ENCODE measurements at regions not wholly inside any gene's neighbourhood (a gene's known extent, or its start where the extent isn't known, plus 50 kb on each side); places are given as distances from the start of the nearest gene placed in this dataset.

- H3K9me3 ChIP-seq = no peaks in the 10 kb centered on the region
- H3K27ac ChIP-seq = no peak overlapping the region
- DNase-seq = no peak
Measured at GRCh38 chr2:228956701-228957474, 314.2 kb downstream of the PID1 start.

DNA sequence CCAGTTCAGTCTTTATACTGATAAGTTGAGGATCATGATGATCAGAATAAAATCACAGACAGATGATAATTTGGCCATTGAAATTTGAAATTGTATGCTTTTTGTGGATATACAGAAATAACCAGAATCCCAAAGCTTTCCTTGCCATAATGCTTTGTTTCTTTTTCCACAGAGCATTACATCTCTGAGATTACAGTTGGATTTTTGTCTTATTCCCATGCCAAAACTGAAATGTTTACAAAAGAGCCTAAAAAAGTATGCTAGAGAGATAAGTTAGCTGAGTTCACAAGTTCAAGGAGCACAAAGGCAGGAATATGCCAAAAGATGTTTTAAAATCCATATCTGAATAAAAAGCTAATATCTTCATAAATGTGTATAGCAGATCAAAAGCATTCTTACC is 321.3 kb downstream of the PID1 start:
- no peak overlapping the region for H3K4me3 ChIP-seq
- no peaks in the 10 kb centered on the region for H3K4me1 ChIP-seq
- no peaks in the 10 kb centered on the region for H3K9me3 ChIP-seq
- H3K27ac ChIP-seq = no peak overlapping the region
- no peak for DNase-seq
- no peaks in the 10 kb centered on the region for H3K27me3 ChIP-seq
- no peaks in the 10 kb centered on the region for H3K36me3 ChIP-seq
- TF ChIP-seq POLR2A (IDR thresholded peaks at IDR 0.05) = no peak
- TF ChIP-seq, protein P1, sequence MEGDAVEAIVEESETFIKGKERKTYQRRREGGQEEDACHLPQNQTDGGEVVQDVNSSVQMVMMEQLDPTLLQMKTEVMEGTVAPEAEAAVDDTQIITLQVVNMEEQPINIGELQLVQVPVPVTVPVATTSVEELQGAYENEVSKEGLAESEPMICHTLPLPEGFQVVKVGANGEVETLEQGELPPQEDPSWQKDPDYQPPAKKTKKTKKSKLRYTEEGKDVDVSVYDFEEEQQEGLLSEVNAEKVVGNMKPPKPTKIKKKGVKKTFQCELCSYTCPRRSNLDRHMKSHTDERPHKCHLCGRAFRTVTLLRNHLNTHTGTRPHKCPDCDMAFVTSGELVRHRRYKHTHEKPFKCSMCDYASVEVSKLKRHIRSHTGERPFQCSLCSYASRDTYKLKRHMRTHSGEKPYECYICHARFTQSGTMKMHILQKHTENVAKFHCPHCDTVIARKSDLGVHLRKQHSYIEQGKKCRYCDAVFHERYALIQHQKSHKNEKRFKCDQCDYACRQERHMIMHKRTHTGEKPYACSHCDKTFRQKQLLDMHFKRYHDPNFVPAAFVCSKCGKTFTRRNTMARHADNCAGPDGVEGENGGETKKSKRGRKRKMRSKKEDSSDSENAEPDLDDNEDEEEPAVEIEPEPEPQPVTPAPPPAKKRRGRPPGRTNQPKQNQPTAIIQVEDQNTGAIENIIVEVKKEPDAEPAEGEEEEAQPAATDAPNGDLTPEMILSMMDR (IDR thresholded peaks at IDR 0.05) = no peak

More at GRCh38 chr2:228956701-228957474, 314.2 kb downstream of the PID1 start:
- Histone ChIP-seq H3K27me3 (no peaks in the 10 kb centered on the region), H3K4me1 (no peaks in the 10 kb centered on the region), H3K36me3 (no peaks in the 10 kb centered on the region), H3K4me3 (no peak overlapping the region)
- TF ChIP-seq, protein P1 (IDR thresholded peaks at IDR 0.05) = no peak
- TF ChIP-seq POLR2A (IDR thresholded peaks at IDR 0.05) = no peak

- no peaks in the 10 kb centered on the region for H3K27me3 ChIP-seq
- no peak overlapping the region for H3K4me3 ChIP-seq
- no peak for TF ChIP-seq POLR2A (IDR thresholded peaks at IDR 0.05)
- TF ChIP-seq, protein P1 (IDR thresholded peaks at IDR 0.05) = no peak
- H3K9me3 ChIP-seq = no peaks in the 10 kb centered on the region
- H3K36me3 ChIP-seq = no peaks in the 10 kb centered on the region
- H3K4me1 ChIP-seq = no peaks in the 10 kb centered on the region
- H3K27ac ChIP-seq = no peak overlapping the region
- no peak for DNase-seq
Measured at GRCh38 chr2:228945710-228946109, 325.4 kb downstream of the PID1 start.

DNA sequence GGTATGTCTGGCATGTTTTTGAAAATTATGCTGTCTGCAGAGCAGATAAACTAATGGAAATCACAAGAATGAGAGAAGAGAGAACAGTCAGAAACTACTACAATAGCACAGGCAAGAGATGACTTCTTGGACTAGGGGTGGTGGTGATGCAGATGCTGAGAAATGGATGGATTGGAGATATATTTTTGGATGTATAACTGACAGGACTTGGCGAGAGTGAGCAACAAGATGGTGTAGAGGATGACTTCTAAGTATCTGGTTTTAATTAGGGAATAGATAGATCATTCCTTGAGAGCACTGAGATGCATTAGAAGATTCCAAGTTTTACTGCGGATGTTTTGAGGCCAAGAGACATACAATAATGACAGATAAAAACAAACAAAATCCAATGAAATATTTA is 328.2 kb downstream of the PID1 start:
- Histone ChIP-seq H3K4me1 (no peaks in the 10 kb centered on the region), H3K36me3 (no peaks in the 10 kb centered on the region), H3K27me3 (no peaks in the 10 kb centered on the region), H3K9me3 (no peaks in the 10 kb centered on the region), H3K27ac (no peak overlapping the region), H3K4me3 (no peak overlapping the region)
- TF ChIP-seq, protein P1 (IDR thresholded peaks at IDR 0.05) = no peak
- DNase-seq = no peak

GRCh38 chr2:228938629-228939028 is 332.5 kb downstream of the PID1 start:
- DNase-seq = no peak
- Histone ChIP-seq H3K4me1 (no peaks in the 10 kb centered on the region), H3K27ac (no peak overlapping the region), H3K9me3 (peaks cover 0 to 5% (median 0%) of the 10 kb centered on the region in 4 donors), H3K36me3 (no peaks in the 10 kb centered on the region), H3K4me3 (no peak overlapping the region), H3K27me3 (no peaks in the 10 kb centered on the region)
- TF ChIP-seq POLR2A (IDR thresholded peaks at IDR 0.05) = no peak
- TF ChIP-seq, protein P1 (IDR thresholded peaks at IDR 0.05) = no peak

Measured in Peyer's patch (tissue), 4 donors.